H1 (cell line): ENCODE measurements at regions not wholly inside any gene's neighbourhood (a gene's known extent, or its start where the extent isn't known, plus 50 kb on each side); places are given as distances from the start of the nearest gene placed in this dataset.

Experiments used
- CTCF ChIA-PET: fragments of 300-600 bp; sonication (Branson Sonifier 250); formaldehyde crosslinking; loops from one replicate; lab custom pipeline; 2021; ENCODE audit not compliant: partially characterized antibody; lab: Charles Lee
- POLR2A ChIA-PET: fragments of 300-600 bp; sonication (Branson Sonifier 250); formaldehyde crosslinking; loops from one replicate; lab custom pipeline; 2021; ENCODE audit warnings: inconsistent platforms; ENCODE audit not compliant: partially characterized antibody; lab: Charles Lee
- DNase-seq, 2 experiments: peaks; one replicate each; pipeline versions ENCODE4 v3.0.0 to v3.0.0-alpha.2; 2010 to 2022; ENCODE audit warnings: low spot score in 2 of 2, low read depth in 1 of 2, mixed read lengths in 1 of 2
- FAIRE-seq: peaks from 2 replicates; lab custom pipeline; 2011; peaks lifted over from hg19 to GRCh38; lab: Jason Lieb, UNC
- H2AFZ ChIP-seq: 2 replicates; pipeline ENCODE4 v1.8.1; 2012; ENCODE audit warnings: low read length, inconsistent platforms
- H2AK5ac ChIP-seq: 2 replicates; pipeline ENCODE4 v1.6.1; 2013; ENCODE audit warnings: low read depth, low read length
- H2BK120ac ChIP-seq: replicated peaks from 2 replicates; pipeline ENCODE3; 2013; ENCODE audit warnings: low read depth, low read length, inconsistent platforms
- H2BK12ac ChIP-seq: 2 replicates; pipeline ENCODE4 v1.6.1; 2013; ENCODE audit warnings: low read depth, low read length
- H2BK15ac ChIP-seq: 2 replicates; pipeline ENCODE4 v1.6.1; 2013; ENCODE audit warnings: low read length
- H2BK20ac ChIP-seq: 2 replicates; pipeline ENCODE4 v1.6.1; 2013; ENCODE audit warnings: low read length
- H2BK5ac ChIP-seq: 2 replicates; pipeline ENCODE4 v1.6.1; 2013; ENCODE audit warnings: low read depth, low read length
- H3K14ac ChIP-seq: 2 replicates; pipeline ENCODE4 v1.6.1; 2013; ENCODE audit warnings: inconsistent platforms; ENCODE audit not compliant: insufficient read length
- H3K18ac ChIP-seq: 2 replicates; pipeline ENCODE4 v1.6.1; 2013; ENCODE audit warnings: low read length; ENCODE audit errors: extremely low read depth
- H3K23ac ChIP-seq: 2 replicates; pipeline ENCODE4 v1.6.1; 2013; ENCODE audit warnings: inconsistent platforms; ENCODE audit not compliant: insufficient read length
- H3K23me2 ChIP-seq: 2 replicates; pipeline ENCODE4 v1.6.1; 2013; ENCODE audit warnings: low read depth, low read length
- H3K27ac ChIP-seq: 2 replicates; pipeline ENCODE4 v1.6.1; 2011; ENCODE audit warnings: low read depth, low read length, inconsistent platforms
- H3K27me3 ChIP-seq, 4 experiments: replicated peaks in 1 of 4; 1 replicate in 1 of 4; 2 replicates in 3 of 4; pipeline versions ENCODE4 v1.6.1 to v1.8.1; 2011 to 2013; ENCODE audit warnings: low read length in 3 of 4, mild to moderate bottlenecking in 3 of 4, inconsistent platforms in 2 of 4, mixed read lengths in 2 of 4, moderate library complexity in 1 of 4; ENCODE audit not compliant: control insufficient read depth in 3 of 4, insufficient read depth in 3 of 4; ENCODE audit errors: extremely low read depth in 1 of 4
- H3K36me3 ChIP-seq, 4 experiments: 2 replicates each; pipeline versions ENCODE4 v1.6.1 to v1.8.1; 2011 to 2013; ENCODE audit warnings: mild to moderate bottlenecking in 4 of 4, low read length in 3 of 4, moderate library complexity in 2 of 4, control low read depth in 1 of 4, inconsistent platforms in 1 of 4; ENCODE audit not compliant: insufficient read depth in 4 of 4, control insufficient read depth in 2 of 4
- H3K4ac ChIP-seq: replicated peaks from 2 replicates; pipeline ENCODE3; 2013; ENCODE audit warnings: low read length, low read depth, mixed read lengths, inconsistent platforms; ENCODE audit not compliant: insufficient read length
- H3K4me1 ChIP-seq, 4 experiments: replicated peaks in 1 of 4; 1 replicate in 1 of 4; 2 replicates in 3 of 4; pipeline versions ENCODE4 v1.6.1 to v1.8.1; 2011 to 2013; ENCODE audit warnings: low read length in 3 of 4, inconsistent platforms in 2 of 4, mixed read lengths in 1 of 4; ENCODE audit not compliant: insufficient read depth in 4 of 4, control insufficient read depth in 3 of 4
- H3K4me2 ChIP-seq, 2 experiments: 2 replicates each; pipeline versions ENCODE4 v1.6.1 to v1.8.1; 2011 to 2013; ENCODE audit warnings: low read depth in 2 of 2, low read length in 2 of 2, control low read depth in 1 of 2, inconsistent platforms in 1 of 2, mild to moderate bottlenecking in 1 of 2; ENCODE audit not compliant: insufficient read depth in 1 of 2
- H3K4me3 ChIP-seq, 4 experiments: fragments of 200-600, 300-600 bp in 1 of 4; sonication (generic), shearing (Covaris generic), sonication (Bioruptor Twin) in 1 of 4; 2 replicates each; pipeline versions ENCODE4 v1.5.1 to v1.8.1; 2011 to 2016; ENCODE audit warnings: low read length in 4 of 4, low read depth in 3 of 4, control low read depth in 2 of 4, inconsistent platforms in 2 of 4, mild to moderate bottlenecking in 2 of 4, mixed read lengths in 1 of 4, moderate library complexity in 1 of 4; ENCODE audit not compliant: insufficient read depth in 2 of 4; ENCODE audit errors: extremely low read depth in 1 of 4
- H3K56ac ChIP-seq: replicated peaks from 2 replicates; pipeline ENCODE3; 2013; ENCODE audit warnings: low read depth, mild to moderate bottlenecking, mixed read lengths, low read length, inconsistent platforms; ENCODE audit not compliant: insufficient read length
- H3K79me1 ChIP-seq: 2 replicates; pipeline ENCODE4 v1.6.1; 2013; ENCODE audit warnings: low read depth, low read length, control low read depth
- H3K79me2 ChIP-seq, 2 experiments: 2 replicates each; pipeline versions ENCODE4 v1.6.1 to v1.8.1; 2012 to 2013; ENCODE audit warnings: low read length in 2 of 2, mild to moderate bottlenecking in 2 of 2, inconsistent platforms in 1 of 2; ENCODE audit not compliant: insufficient read depth in 2 of 2, control insufficient read depth in 1 of 2
- H3K9ac ChIP-seq, 4 experiments: replicated peaks in 1 of 4; 1 replicate in 1 of 4; 2 replicates in 3 of 4; pipeline versions ENCODE4 v1.6.1 to v1.8.1; 2011 to 2013; ENCODE audit warnings: low read depth in 3 of 4, low read length in 3 of 4, control low read depth in 2 of 4, mild to moderate bottlenecking in 2 of 4, moderate library complexity in 2 of 4, inconsistent platforms in 1 of 4; ENCODE audit errors: extremely low read depth in 1 of 4
- H3K9me3 ChIP-seq, 2 experiments: 2 replicates each; pipeline versions ENCODE4 v1.6.1 to v1.8.1; 2012 to 2013; ENCODE audit warnings: mild to moderate bottlenecking in 2 of 2, moderate library complexity in 2 of 2, control low read depth in 1 of 2, inconsistent platforms in 1 of 2, low read depth in 1 of 2, low read length in 1 of 2, mixed read lengths in 1 of 2; ENCODE audit not compliant: insufficient read depth in 2 of 2
- H4K20me1 ChIP-seq, 2 experiments: replicated peaks in 1 of 2; 2 replicates each; pipeline versions ENCODE3 to v1.8.1; 2011 to 2013; ENCODE audit warnings: inconsistent platforms in 2 of 2, low read length in 2 of 2, mild to moderate bottlenecking in 1 of 2; ENCODE audit not compliant: insufficient read depth in 2 of 2, control insufficient read depth in 1 of 2
- H4K5ac ChIP-seq: 2 replicates; pipeline ENCODE4 v1.6.1; 2013; ENCODE audit warnings: low read length, low read depth, mixed read lengths, inconsistent platforms; ENCODE audit not compliant: insufficient read length
- H4K8ac ChIP-seq: 2 replicates; pipeline ENCODE4 v1.8.0; 2013; ENCODE audit warnings: mild to moderate bottlenecking, moderate library complexity, low read length, inconsistent platforms; ENCODE audit not compliant: insufficient read depth; ENCODE audit errors: extremely low read depth
- H4K91ac ChIP-seq: replicated peaks from 2 replicates; pipeline ENCODE3; 2013; ENCODE audit warnings: low read length, mixed read lengths, inconsistent platforms; ENCODE audit not compliant: insufficient read length
- CHD2 ChIP-seq: IDR thresholded peaks from 2 replicates; pipeline ENCODE4 v1.6.1; 2012; ENCODE audit warnings: low read length, improper control_type of control experiment
- JUND ChIP-seq: IDR thresholded peaks from 2 replicates; pipeline ENCODE4 v1.6.1; 2011; ENCODE audit warnings: mild to moderate bottlenecking, improper control_type of control experiment, low read length
- MAX ChIP-seq: IDR thresholded peaks from 2 replicates; pipeline ENCODE4 v1.6.1; 2012; ENCODE audit warnings: inconsistent platforms
- NANOG ChIP-seq: IDR thresholded peaks from 2 replicates; pipeline ENCODE4 v1.6.1; 2011; ENCODE audit warnings: low read length, low read depth, mild to moderate bottlenecking, inconsistent platforms; ENCODE audit not compliant: insufficient read depth, poor library complexity, severe bottlenecking
- SUZ12 ChIP-seq: fragments of 200-600 bp; sonication (generic); IDR thresholded peaks from 2 replicates; pipeline ENCODE4 v1.6.1; 2012; ENCODE audit warnings: mild to moderate bottlenecking, inconsistent platforms, low read length, moderate library complexity, mixed read lengths
- ZNF274 ChIP-seq: IDR thresholded peaks from 2 replicates; pipeline ENCODE4 v1.7.0; 2012; ENCODE audit warnings: low read length, borderline replicate concordance; ENCODE audit errors: extremely low read depth
- WGBS, 2 experiments: shearing (Covaris generic) in 1 of 2; methylation state at CpG; one replicate each; pipeline versions ENCODE4 v1.1.6 to v1.1.7; 2013 to 2015; ENCODE audit warnings: low lambda C conversion rate in 2 of 2, mixed read lengths in 2 of 2, inconsistent platforms in 1 of 2, low coverage in 1 of 2, missing lambda C conversion rate in 1 of 2; ENCODE audit not compliant: insufficient replicate concordance in 2 of 2, insufficient coverage in 1 of 2, insufficient read length in 1 of 2; ENCODE audit errors: extremely low coverage in 1 of 2, missing lambda C conversion rate in 1 of 2; 5-methylcytosine and 5-hydroxymethylcytosine counted together
- TF ChIP-seq, protein P1 (sequence below): IDR thresholded peaks from 2 replicates; pipeline ENCODE4 v1.6.1; 2011; ENCODE audit warnings: low read length, improper control_type of control experiment

DNA sequence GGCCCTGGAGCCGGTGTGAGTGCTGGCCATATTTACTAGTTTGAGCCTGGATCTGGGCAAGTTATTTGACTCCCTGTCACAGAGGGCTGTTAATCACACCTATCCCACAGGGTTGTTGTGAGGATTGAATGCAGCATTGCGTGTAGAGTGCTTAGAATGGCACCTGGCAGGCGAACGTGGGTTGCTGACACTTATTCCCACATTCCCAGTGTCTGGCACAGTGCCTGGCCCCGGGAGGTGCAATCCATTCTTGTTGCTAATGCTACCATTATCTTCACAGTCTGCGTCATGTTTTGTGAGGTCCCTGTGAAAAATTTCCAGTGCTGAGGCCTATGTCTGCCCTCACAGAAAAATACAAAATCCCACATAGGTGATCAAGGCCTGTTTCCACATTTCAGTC lies 66.1 kb downstream of the CD2 start:
- peaks cover 0 to 8% (median 5%) of the 10 kb centered on the region in 4 experiments; a peak in 5 of 7 replicates for H3K4me1 ChIP-seq
- no peaks in the 10 kb centered on the region for H3K9me3 ChIP-seq
- no peak overlapping the region for H2AFZ ChIP-seq
- H3K36me3 ChIP-seq, result no peaks in the 10 kb centered on the region
- no peak overlapping the region for H2BK120ac ChIP-seq
- H2AK5ac ChIP-seq, result no peak overlapping the region
- no peak overlapping the region for H2BK12ac ChIP-seq
- ChIA-PET POLR2A (no interaction called here), CTCF (interaction anchor here (1.0 to 1.3 kb wide), 3 partner anchors 56 to 114 kb away, joined by 3 to 5 read pairs (median 3); no protein-coding TSS in a partner anchor)
- H3K4ac ChIP-seq, result no peak overlapping the region
- no peak overlapping the region for H4K5ac ChIP-seq
- H2BK5ac ChIP-seq, result no peak overlapping the region
- WGBS, 2 experiments, result 90% methylated on average over 6 of the region's 6 CpGs; no CpG with 5 or more reads in 1 of the 2 experiments
- no peak overlapping the region for H3K14ac ChIP-seq
- no peaks in the 10 kb centered on the region for H3K79me2 ChIP-seq
- H4K8ac ChIP-seq, result no peak overlapping the region
- FAIRE-seq (no peak), DNase-seq (no peak)
- H3K9ac ChIP-seq, result no peak overlapping the region
- H2BK15ac ChIP-seq, result 0 out of 2 replicates have a peak overlapping the region, but pooled peaks have one; percentile 6
- no peaks in the 10 kb centered on the region for H4K20me1 ChIP-seq
- TF ChIP-seq MAX, result no peak
- TF ChIP-seq SUZ12, result no peak
- TF ChIP-seq NANOG, result no peak
- TF ChIP-seq, protein P1, sequence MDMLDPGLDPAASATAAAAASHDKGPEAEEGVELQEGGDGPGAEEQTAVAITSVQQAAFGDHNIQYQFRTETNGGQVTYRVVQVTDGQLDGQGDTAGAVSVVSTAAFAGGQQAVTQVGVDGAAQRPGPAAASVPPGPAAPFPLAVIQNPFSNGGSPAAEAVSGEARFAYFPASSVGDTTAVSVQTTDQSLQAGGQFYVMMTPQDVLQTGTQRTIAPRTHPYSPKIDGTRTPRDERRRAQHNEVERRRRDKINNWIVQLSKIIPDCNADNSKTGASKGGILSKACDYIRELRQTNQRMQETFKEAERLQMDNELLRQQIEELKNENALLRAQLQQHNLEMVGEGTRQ, result no peak
- no peak for TF ChIP-seq JUND
- TF ChIP-seq CHD2, result no peak
- no peak for TF ChIP-seq ZNF274
- no peak overlapping the region for H3K27ac ChIP-seq
- H3K27me3 ChIP-seq, result no peaks in the 10 kb centered on the region
- H3K56ac ChIP-seq, result no peak overlapping the region
- no peak overlapping the region for H2BK20ac ChIP-seq
- H3K23ac ChIP-seq, result no peak overlapping the region
- H3K4me2 ChIP-seq, result no peak overlapping the region
- no peaks in the 10 kb centered on the region for H3K23me2 ChIP-seq
- H4K91ac ChIP-seq, result no peak overlapping the region
- no peaks in the 10 kb centered on the region for H3K79me1 ChIP-seq
- no peak overlapping the region for H3K18ac ChIP-seq
- no peak overlapping the region for H3K4me3 ChIP-seq
